HG03520 (cell line): ENCODE measurements at regions not wholly inside any gene's neighbourhood (a gene's known extent, or its start where the extent isn't known, plus 50 kb on each side); places are given as distances from the start of the nearest gene placed in this dataset.
A peak's percentile ranks its signal among the peaks of the same experiment; 100 is the strongest.

Experiments
- ATAC-seq: cut with Tn5 transposase; IDR thresholded peaks from one replicate; pipeline ENCODE4 v1.9.1; 2021; ENCODE audit warnings: mild to moderate bottlenecking, moderate library complexity; ENCODE audit not compliant: unreplicated experiment

GRCh38 chr18:67241299-67241698 lies 275.2 kb downstream of the DSEL start:
- ATAC-seq = no peak

GRCh38 chr18:67239826-67240225 lies 276.7 kb downstream of the DSEL start:
- ATAC-seq = no peak

- ATAC-seq = no peak
Measured at GRCh38 chr18:67232991-67233390, 283.5 kb downstream of the DSEL start.

- ATAC-seq = no peak
Measured at GRCh38 chr18:67232406-67232805, 284.1 kb downstream of the DSEL start.

- ATAC-seq = no peak
Measured at GRCh38 chr18:67222887-67223286, 293.6 kb downstream of the DSEL start.

GRCh38 chr18:67219821-67220220 lies 296.7 kb downstream of the DSEL start:
- no peak for ATAC-seq

- ATAC-seq = no peak
Measured at GRCh38 chr18:67218556-67218955, 298.0 kb downstream of the DSEL start.

- peak; percentile 92 for ATAC-seq
Measured at GRCh38 chr18:67217551-67218166, 298.9 kb downstream of the DSEL start.

- no peak for ATAC-seq
Measured at GRCh38 chr18:67216846-67217245, 299.7 kb downstream of the DSEL start.

GRCh38 chr18:67215686-67216085 lies 300.8 kb downstream of the DSEL start:
- ATAC-seq = no peak

GRCh38 chr18:67211646-67212045 lies 304.9 kb downstream of the DSEL start:
- no peak for ATAC-seq

- ATAC-seq = no peak
Measured at GRCh38 chr18:67200665-67201064, 315.9 kb downstream of the DSEL start.

GRCh38 chr18:67199993-67200617 lies 316.4 kb downstream of the DSEL start:
- ATAC-seq = peak; percentile 96

GRCh38 chr18:67194886-67195285 lies 321.6 kb downstream of the DSEL start:
- no peak for ATAC-seq

GRCh38 chr18:67192535-67192934 lies 324.0 kb downstream of the DSEL start:
- ATAC-seq = no peak

- ATAC-seq = no peak
Measured at GRCh38 chr18:67183398-67183797, 333.1 kb downstream of the DSEL start.

- no peak for ATAC-seq
Measured at GRCh38 chr18:67179726-67180125, 336.8 kb downstream of the DSEL start.

- no peak for ATAC-seq
Measured at GRCh38 chr18:67159662-67160061, 356.9 kb downstream of the DSEL start.

- no peak for ATAC-seq
Measured at GRCh38 chr18:67154979-67155378, 361.5 kb downstream of the DSEL start.

GRCh38 chr18:67151366-67151765 lies 365.2 kb downstream of the DSEL start:
- no peak for ATAC-seq

GRCh38 chr18:67145586-67146292 lies 370.8 kb downstream of the DSEL start:
- no peak for ATAC-seq

GRCh38 chr18:67144329-67144728 lies 372.2 kb downstream of the DSEL start:
- no peak for ATAC-seq
